ENCODE measurements at regions not wholly inside any gene's neighbourhood (a gene's known extent, or its start where the extent isn't known, plus 50 kb on each side); places are given as distances from the start of the nearest gene placed in this dataset.

DNA sequence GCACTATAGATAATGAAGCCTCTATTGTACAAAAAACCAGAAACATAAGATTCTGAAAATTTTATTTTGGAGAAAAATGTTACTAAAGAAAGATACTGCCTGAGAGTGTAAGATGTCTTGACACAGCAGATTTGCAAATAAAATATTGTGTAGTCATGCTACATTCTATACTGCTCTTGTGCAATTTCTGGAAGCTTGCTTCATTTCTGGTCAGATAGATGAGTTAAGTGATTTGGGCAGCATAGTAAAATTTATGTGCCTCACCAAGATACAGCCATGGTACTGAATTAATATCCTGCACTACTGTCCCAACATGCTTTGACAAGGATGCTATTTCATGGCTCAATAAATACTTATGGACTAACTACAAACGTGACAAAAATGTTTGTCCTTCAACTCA lies 55.1 kb upstream of the STARD13 start:
- TF ChIP-seq, protein P1, sequence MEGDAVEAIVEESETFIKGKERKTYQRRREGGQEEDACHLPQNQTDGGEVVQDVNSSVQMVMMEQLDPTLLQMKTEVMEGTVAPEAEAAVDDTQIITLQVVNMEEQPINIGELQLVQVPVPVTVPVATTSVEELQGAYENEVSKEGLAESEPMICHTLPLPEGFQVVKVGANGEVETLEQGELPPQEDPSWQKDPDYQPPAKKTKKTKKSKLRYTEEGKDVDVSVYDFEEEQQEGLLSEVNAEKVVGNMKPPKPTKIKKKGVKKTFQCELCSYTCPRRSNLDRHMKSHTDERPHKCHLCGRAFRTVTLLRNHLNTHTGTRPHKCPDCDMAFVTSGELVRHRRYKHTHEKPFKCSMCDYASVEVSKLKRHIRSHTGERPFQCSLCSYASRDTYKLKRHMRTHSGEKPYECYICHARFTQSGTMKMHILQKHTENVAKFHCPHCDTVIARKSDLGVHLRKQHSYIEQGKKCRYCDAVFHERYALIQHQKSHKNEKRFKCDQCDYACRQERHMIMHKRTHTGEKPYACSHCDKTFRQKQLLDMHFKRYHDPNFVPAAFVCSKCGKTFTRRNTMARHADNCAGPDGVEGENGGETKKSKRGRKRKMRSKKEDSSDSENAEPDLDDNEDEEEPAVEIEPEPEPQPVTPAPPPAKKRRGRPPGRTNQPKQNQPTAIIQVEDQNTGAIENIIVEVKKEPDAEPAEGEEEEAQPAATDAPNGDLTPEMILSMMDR (IDR thresholded peaks at IDR 0.05), result no peak
- TF ChIP-seq POLR2A (IDR thresholded peaks at IDR 0.05), result no peak
